Neural progenitor cell (in vitro differentiated cells): ENCODE measurements at regions not wholly inside any gene's neighbourhood (a gene's known extent, or its start where the extent isn't known, plus 50 kb on each side); places are given as distances from the start of the nearest gene placed in this dataset.

Experiments used
- DNase-seq: peaks from one replicate; pipeline ENCODE4 v3.0.0-alpha.2; 2016; ENCODE audit warnings: low spot score
- H2AFZ ChIP-seq: fragments of 200-600 bp; sonication (generic); replicated peaks from 2 replicates; pipeline ENCODE4 v1.6.1; 2016; ENCODE audit warnings: antibody characterized with exemption
- H3F3A ChIP-seq: fragments of 200-600 bp; sonication (generic); 2 replicates; pipeline ENCODE4 v1.6.1; 2016; ENCODE audit warnings: antibody characterized with exemption, low read depth
- H3K27ac ChIP-seq: fragments of 200-600 bp; sonication (generic); 2 replicates; pipeline ENCODE4 v1.5.1; 2016; ENCODE audit warnings: mild to moderate bottlenecking
- H3K27me3 ChIP-seq: fragments of 200-600 bp; sonication (generic); 2 replicates; pipeline ENCODE4 v1.6.1; 2016; ENCODE audit warnings: mild to moderate bottlenecking, moderate library complexity
- H3K36me3 ChIP-seq: fragments of 200-600 bp; sonication (generic); 2 replicates; pipeline ENCODE4 v1.5.1; 2016
- H3K4me1 ChIP-seq: fragments of 200-600 bp; sonication (generic); 2 replicates; pipeline ENCODE4 v1.6.1; 2016; ENCODE audit warnings: mixed run types
- H3K4me2 ChIP-seq: fragments of 200-600 bp; sonication (generic); 2 replicates; pipeline ENCODE4 v1.6.1; 2016
- H3K4me3 ChIP-seq: fragments of 200-600 bp; sonication (generic); 2 replicates; pipeline ENCODE4 v1.5.1; 2016
- H3K79me2 ChIP-seq: fragments of 200-600 bp; sonication (generic); 2 replicates; pipeline ENCODE4 v1.6.1; 2016; ENCODE audit warnings: low read depth
- H3K9ac ChIP-seq: fragments of 200-600 bp; sonication (generic); 2 replicates; pipeline ENCODE4 v1.6.1; 2016
- H3K9me3 ChIP-seq: fragments of 200-600 bp; sonication (generic); 2 replicates; pipeline ENCODE4 v1.5.1; 2016; ENCODE audit warnings: low read depth
- H4K20me1 ChIP-seq: fragments of 200-600 bp; sonication (generic); 2 replicates; pipeline ENCODE4 v1.6.1; 2016; ENCODE audit warnings: low read depth
- H3K27ac Mint-ChIP-seq: 3 replicates; pipeline ENCODE4 v1.8.0; 2021; ENCODE audit warnings: mixed read lengths
- H3K27me3 Mint-ChIP-seq: 2 replicates; pipeline ENCODE4 v1.8.0; 2022; ENCODE audit warnings: low read depth, mild to moderate bottlenecking, inconsistent platforms, moderate library complexity, mixed read lengths; ENCODE audit not compliant: insufficient read depth
- H3K36me3 Mint-ChIP-seq: 3 replicates; pipeline ENCODE4 v1.8.0; 2021; ENCODE audit warnings: mixed read lengths
- H3K4me1 Mint-ChIP-seq: 3 replicates; pipeline ENCODE4 v1.8.0; 2021; ENCODE audit warnings: mixed read lengths
- H3K4me3 Mint-ChIP-seq: 3 replicates; pipeline ENCODE4 v1.8.0; 2021; ENCODE audit warnings: mild to moderate bottlenecking, moderate library complexity, mixed read lengths
- H3K9me3 Mint-ChIP-seq: 3 replicates; pipeline ENCODE4 v1.8.0; 2020; ENCODE audit warnings: mixed read lengths
- EZH2 ChIP-seq: fragments of 200-600 bp; sonication (generic); IDR thresholded peaks from 2 replicates; pipeline ENCODE4 v1.6.1; 2017; ENCODE audit warnings: antibody characterized with exemption, mild to moderate bottlenecking, moderate library complexity
- EZH2phosphoT487 ChIP-seq: fragments of 200-600 bp; sonication (generic); IDR thresholded peaks from 2 replicates; pipeline ENCODE4 v1.6.1; 2017; ENCODE audit warnings: antibody characterized with exemption
- TF ChIP-seq, protein P1 (sequence below): fragments of 200-600 bp; sonication (generic); IDR thresholded peaks from 2 replicates; pipeline ENCODE4 v1.5.1; 2017; ENCODE audit warnings: antibody characterized with exemption, mild to moderate bottlenecking

DNA sequence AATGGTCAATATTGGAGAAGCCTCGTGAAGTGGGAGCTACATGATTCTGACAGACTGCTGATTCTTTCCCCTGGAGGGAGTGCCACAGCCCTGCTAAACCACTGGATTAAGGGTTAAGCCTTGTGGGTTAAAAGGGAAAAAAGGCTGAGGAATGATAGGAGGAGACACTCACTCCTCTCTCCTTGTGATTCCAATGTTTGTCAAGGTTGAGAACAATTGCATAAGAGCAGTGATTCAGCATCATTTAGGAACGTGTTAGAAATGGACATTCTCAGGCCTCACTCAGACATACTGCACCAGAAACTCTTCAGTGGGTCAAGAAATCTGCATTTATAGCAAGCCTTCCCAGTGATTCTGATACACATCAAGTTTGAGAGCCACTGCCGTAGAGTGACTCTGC, 87.8 kb upstream of the GZMB start:
- Histone ChIP-seq H3K4me2 (no peak overlapping the region), H3K27ac (no peak overlapping the region), H3F3A (no peaks in the 10 kb centered on the region), H3K4me1 (no peaks in the 10 kb centered on the region), H4K20me1 (no peaks in the 10 kb centered on the region), H3K4me3 (no peak overlapping the region), H3K27me3 (no peaks in the 10 kb centered on the region), H2AFZ (no peak overlapping the region), H3K9me3 (no peaks in the 10 kb centered on the region), H3K36me3 (no peaks in the 10 kb centered on the region), H3K79me2 (no peaks in the 10 kb centered on the region), H3K9ac (no peak overlapping the region)
- no peaks in the 10 kb centered on the region for H3K36me3 Mint-ChIP-seq
- H3K27ac Mint-ChIP-seq, result no peak overlapping the region
- peaks cover 13% of the 10 kb centered on the region for H3K4me1 Mint-ChIP-seq
- no peak for DNase-seq
- H3K4me3 Mint-ChIP-seq, result no peak overlapping the region
- TF ChIP-seq EZH2 (no peak), EZH2phosphoT487 (no peak)
- TF ChIP-seq, protein P1, sequence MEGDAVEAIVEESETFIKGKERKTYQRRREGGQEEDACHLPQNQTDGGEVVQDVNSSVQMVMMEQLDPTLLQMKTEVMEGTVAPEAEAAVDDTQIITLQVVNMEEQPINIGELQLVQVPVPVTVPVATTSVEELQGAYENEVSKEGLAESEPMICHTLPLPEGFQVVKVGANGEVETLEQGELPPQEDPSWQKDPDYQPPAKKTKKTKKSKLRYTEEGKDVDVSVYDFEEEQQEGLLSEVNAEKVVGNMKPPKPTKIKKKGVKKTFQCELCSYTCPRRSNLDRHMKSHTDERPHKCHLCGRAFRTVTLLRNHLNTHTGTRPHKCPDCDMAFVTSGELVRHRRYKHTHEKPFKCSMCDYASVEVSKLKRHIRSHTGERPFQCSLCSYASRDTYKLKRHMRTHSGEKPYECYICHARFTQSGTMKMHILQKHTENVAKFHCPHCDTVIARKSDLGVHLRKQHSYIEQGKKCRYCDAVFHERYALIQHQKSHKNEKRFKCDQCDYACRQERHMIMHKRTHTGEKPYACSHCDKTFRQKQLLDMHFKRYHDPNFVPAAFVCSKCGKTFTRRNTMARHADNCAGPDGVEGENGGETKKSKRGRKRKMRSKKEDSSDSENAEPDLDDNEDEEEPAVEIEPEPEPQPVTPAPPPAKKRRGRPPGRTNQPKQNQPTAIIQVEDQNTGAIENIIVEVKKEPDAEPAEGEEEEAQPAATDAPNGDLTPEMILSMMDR, result no peak
- H3K27me3 Mint-ChIP-seq, result no peaks in the 10 kb centered on the region
- H3K9me3 Mint-ChIP-seq, result peaks cover 2% of the 10 kb centered on the region

GRCh38 chr14:24715239-24715638, 81.2 kb upstream of the GZMB start:
- H3K9me3 Mint-ChIP-seq, result no peaks in the 10 kb centered on the region

GRCh38 chr14:24713404-24713803, 79.4 kb upstream of the GZMB start:
- Mint-ChIP-seq H3K9me3 (no peaks in the 10 kb centered on the region), H3K4me3 (no peak overlapping the region), H3K27me3 (peaks cover 6% of the 10 kb centered on the region), H3K36me3 (no peaks in the 10 kb centered on the region), H3K4me1 (peaks cover 9% of the 10 kb centered on the region), H3K27ac (no peak overlapping the region)
- H3K9ac ChIP-seq, result no peak overlapping the region
- H3K4me2 ChIP-seq, result no peak overlapping the region
- no peaks in the 10 kb centered on the region for H4K20me1 ChIP-seq
- H3F3A ChIP-seq, result no peaks in the 10 kb centered on the region
- no peak overlapping the region for H3K27ac ChIP-seq
- H3K27me3 ChIP-seq, result no peaks in the 10 kb centered on the region
- no peak overlapping the region for H3K4me3 ChIP-seq
- TF ChIP-seq EZH2phosphoT487 (no peak), EZH2 (no peak)
- TF ChIP-seq, protein P1, result no peak
- H3K4me1 ChIP-seq, result no peaks in the 10 kb centered on the region
- no peaks in the 10 kb centered on the region for H3K79me2 ChIP-seq
- H3K36me3 ChIP-seq, result no peaks in the 10 kb centered on the region
- no peaks in the 10 kb centered on the region for H3K9me3 ChIP-seq
- no peak for DNase-seq
- no peak overlapping the region for H2AFZ ChIP-seq

More at GRCh38 chr14:24715239-24715638, 81.2 kb upstream of the GZMB start:
- Histone ChIP-seq H2AFZ (no peak overlapping the region), H3K27ac (no peak overlapping the region), H3K4me1 (no peaks in the 10 kb centered on the region), H3K79me2 (no peaks in the 10 kb centered on the region), H3F3A (no peaks in the 10 kb centered on the region), H3K27me3 (no peaks in the 10 kb centered on the region), H3K9ac (no peak overlapping the region), H3K36me3 (no peaks in the 10 kb centered on the region), H3K4me2 (no peak overlapping the region), H3K9me3 (no peaks in the 10 kb centered on the region), H3K4me3 (no peak overlapping the region), H4K20me1 (no peaks in the 10 kb centered on the region)
- Mint-ChIP-seq H3K4me3 (no peak overlapping the region), H3K27ac (no peak overlapping the region), H3K36me3 (no peaks in the 10 kb centered on the region), H3K4me1 (peaks cover 9% of the 10 kb centered on the region), H3K27me3 (peaks cover 6% of the 10 kb centered on the region)
- DNase-seq, result no peak
- TF ChIP-seq EZH2, result no peak
- TF ChIP-seq EZH2phosphoT487, result no peak
- TF ChIP-seq, protein P1, result no peak

DNA sequence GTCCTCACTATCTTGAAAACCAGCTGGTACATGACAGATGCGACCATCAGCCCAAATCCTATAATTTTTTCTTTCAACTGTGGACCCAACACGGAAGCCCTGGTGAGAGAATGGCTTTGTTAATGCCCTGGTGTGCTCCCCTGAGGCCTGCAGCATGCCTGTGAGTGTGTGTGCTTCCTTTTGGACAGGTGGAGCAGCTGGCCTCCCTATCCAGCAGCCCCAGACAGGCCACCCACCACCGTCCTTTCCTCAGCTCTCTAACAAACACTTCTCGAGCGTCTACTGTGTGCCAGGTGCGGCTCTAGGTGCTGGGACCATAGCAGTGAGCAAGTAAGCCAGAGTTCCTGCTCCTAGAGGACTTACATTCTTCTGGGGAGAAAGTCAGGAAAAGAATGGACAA, 78.9 kb upstream of the GZMB start:
- H4K20me1 ChIP-seq, result no peaks in the 10 kb centered on the region
- no peaks in the 10 kb centered on the region for H3K79me2 ChIP-seq
- peaks cover 7% of the 10 kb centered on the region for H3K27me3 Mint-ChIP-seq
- no peak overlapping the region for H3K4me3 ChIP-seq
- H3F3A ChIP-seq, result no peaks in the 10 kb centered on the region
- no peaks in the 10 kb centered on the region for H3K9me3 ChIP-seq
- H3K27ac Mint-ChIP-seq, result no peak overlapping the region
- TF ChIP-seq EZH2phosphoT487 (no peak), EZH2 (no peak)
- TF ChIP-seq, protein P1, result no peak
- no peak overlapping the region for H3K27ac ChIP-seq
- no peak for DNase-seq
- H3K36me3 Mint-ChIP-seq, result no peaks in the 10 kb centered on the region
- H3K9me3 Mint-ChIP-seq, result no peaks in the 10 kb centered on the region
- no peak overlapping the region for H2AFZ ChIP-seq
- peaks cover 9% of the 10 kb centered on the region for H3K4me1 Mint-ChIP-seq
- no peak overlapping the region for H3K9ac ChIP-seq
- no peaks in the 10 kb centered on the region for H3K27me3 ChIP-seq
- no peak overlapping the region for H3K4me3 Mint-ChIP-seq
- no peaks in the 10 kb centered on the region for H3K36me3 ChIP-seq
- no peak overlapping the region for H3K4me2 ChIP-seq
- H3K4me1 ChIP-seq, result no peaks in the 10 kb centered on the region
